DMS 273 (cell line): ENCODE measurements at regions not wholly inside any gene's neighbourhood (a gene's known extent, or its start where the extent isn't known, plus 50 kb on each side); places are given as distances from the start of the nearest gene placed in this dataset.
A peak's percentile ranks its signal among the peaks of the same experiment; 100 is the strongest.

Source experiments
- DNase-seq: peaks from one replicate; lab custom pipeline; 2025; ENCODE audit not compliant: unreplicated experiment; lab: John Stamatoyannopoulos, UW

- DNase-seq: peak; percentile 11
These were observed 103.6 kb upstream of the MYO16 start for GRCh38 chr13:108525827-108526226.

GRCh38 chr13:108526286-108526685 is 103.1 kb upstream of the MYO16 start:
- DNase-seq: no peak

- DNase-seq: no peak
These were observed 101.6 kb upstream of the MYO16 start for GRCh38 chr13:108527844-108528243.

GRCh38 chr13:108528303-108528702 is 101.1 kb upstream of the MYO16 start:
- DNase-seq: no peak

- no peak for DNase-seq
These were observed 95.6 kb upstream of the MYO16 start for GRCh38 chr13:108533842-108534241.

- DNase-seq: no peak
These were observed 94.7 kb upstream of the MYO16 start for GRCh38 chr13:108534728-108535127.

GRCh38 chr13:108549934-108550333 is 79.5 kb upstream of the MYO16 start:
- DNase-seq: peak; percentile 3

GRCh38 chr13:108551674-108552073 is 77.7 kb upstream of the MYO16 start:
- DNase-seq: no peak

GRCh38 chr13:108558489-108558888 is 70.9 kb upstream of the MYO16 start:
- no peak for DNase-seq

- peak; percentile 2 for DNase-seq
These were observed 69.3 kb upstream of the MYO16 start for GRCh38 chr13:108560093-108560492.

GRCh38 chr13:108561149-108561548 is 68.3 kb upstream of the MYO16 start:
- DNase-seq: no peak

GRCh38 chr13:108566413-108567170 is 62.8 kb upstream of the MYO16 start:
- DNase-seq: no peak

- DNase-seq: no peak
These were observed 56.6 kb upstream of the MYO16 start for GRCh38 chr13:108572782-108573211.

GRCh38 chr13:108573455-108573854 is 56.0 kb upstream of the MYO16 start:
- DNase-seq: no peak

- no peak for DNase-seq
These were observed 54.6 kb upstream of the MYO16 start for GRCh38 chr13:108574856-108575255.

- no peak for DNase-seq
These were observed 54.0 kb upstream of the MYO16 start for GRCh38 chr13:108575430-108575829.
